A673 (cell line): ENCODE measurements at regions not wholly inside any gene's neighbourhood (a gene's known extent, or its start where the extent isn't known, plus 50 kb on each side); places are given as distances from the start of the nearest gene placed in this dataset.

ENCODE experiments used
- BruUV-seq: library from RNA; stranded (reverse); fragments of 400-500 nt; replicated peaks from 2 replicates; lab custom pipeline; 2021; lab: Mats Ljungman, UMichigan
- CTCF ChIA-PET: fragments of 300-600 bp; sonication (Branson Sonifier 250); formaldehyde crosslinking; loops from one replicate; lab custom pipeline; 2022; ENCODE audit warnings: antibody characterized with exemption; lab: Charles Lee
- POLR2A ChIA-PET: fragments of 300-600 bp; sonication (Branson Sonifier 250); formaldehyde crosslinking; loops from one replicate; lab custom pipeline; 2022; ENCODE audit warnings: antibody characterized with exemption; ENCODE audit not compliant: low non-redundant PET; lab: Charles Lee
- DNase-seq: peaks from one replicate; pipeline ENCODE4 v3.0.0-alpha.2; 2015; ENCODE audit warnings: low spot score
- H3K27ac ChIP-seq: fragments of 200-600 bp; sonication (generic); 2 replicates; pipeline ENCODE4 v1.5.1; 2016; ENCODE audit warnings: mixed run types, low read depth, mild to moderate bottlenecking, mixed read lengths, antibody characterized with exemption, low read length; ENCODE audit not compliant: poor library complexity, severe bottlenecking
- H3K27me3 ChIP-seq: fragments of 200-600 bp; sonication (generic); replicated peaks from 2 replicates; pipeline ENCODE4 v1.6.1; 2017; ENCODE audit warnings: mixed run types, low read depth, mild to moderate bottlenecking, mixed read lengths, antibody characterized with exemption, low read length; ENCODE audit not compliant: insufficient read depth, poor library complexity
- H3K36me3 ChIP-seq: fragments of 200-600 bp; sonication (generic); 2 replicates; pipeline ENCODE4 v1.6.1; 2016; ENCODE audit warnings: mixed run types, mild to moderate bottlenecking, mixed read lengths, antibody characterized with exemption, low read length; ENCODE audit not compliant: insufficient read depth, poor library complexity, severe bottlenecking
- H3K4me1 ChIP-seq: fragments of 200-600 bp; sonication (generic); 2 replicates; pipeline ENCODE4 v1.6.1; 2017; ENCODE audit warnings: mixed run types, mild to moderate bottlenecking, mixed read lengths, antibody characterized with exemption, low read length; ENCODE audit not compliant: insufficient read depth, poor library complexity, severe bottlenecking
- H3K4me3 ChIP-seq: fragments of 200-600 bp; sonication (generic); 2 replicates; pipeline ENCODE4 v1.5.1; 2016; ENCODE audit warnings: low read depth, mixed run types, mild to moderate bottlenecking, mixed read lengths, low read length; ENCODE audit not compliant: poor library complexity, severe bottlenecking
- H3K9me3 ChIP-seq: fragments of 200-600 bp; sonication (generic); 2 replicates; pipeline ENCODE4 v1.6.1; 2016; ENCODE audit warnings: mixed run types, low read depth, mild to moderate bottlenecking, mixed read lengths, antibody characterized with exemption, low read length; ENCODE audit not compliant: poor library complexity, severe bottlenecking
- EZH2 ChIP-seq: fragments of 200-600 bp; sonication (generic); IDR thresholded peaks from 2 replicates; pipeline ENCODE4 v1.6.1; 2017; ENCODE audit warnings: borderline replicate concordance, low read depth, mild to moderate bottlenecking, mixed read lengths, antibody characterized with exemption, low read length; ENCODE audit not compliant: poor library complexity, severe bottlenecking
- intact Hi-C: fragments of 100-400 bp; cut with micrococcal nuclease; formaldehyde crosslinking; loops from one replicate; pipeline ENCODE4 v1.10.0; 2022; ENCODE audit not compliant: unreplicated experiment
- TF ChIP-seq, protein P1 (sequence below): fragments of 300-800, 200-600 bp; sonication (generic); conservative IDR thresholded peaks from 2 replicates; pipeline ENCODE4 v1.5.1; 2017; ENCODE audit warnings: low read depth, mild to moderate bottlenecking, antibody characterized with exemption, low read length, moderate library complexity, mixed read lengths

DNA sequence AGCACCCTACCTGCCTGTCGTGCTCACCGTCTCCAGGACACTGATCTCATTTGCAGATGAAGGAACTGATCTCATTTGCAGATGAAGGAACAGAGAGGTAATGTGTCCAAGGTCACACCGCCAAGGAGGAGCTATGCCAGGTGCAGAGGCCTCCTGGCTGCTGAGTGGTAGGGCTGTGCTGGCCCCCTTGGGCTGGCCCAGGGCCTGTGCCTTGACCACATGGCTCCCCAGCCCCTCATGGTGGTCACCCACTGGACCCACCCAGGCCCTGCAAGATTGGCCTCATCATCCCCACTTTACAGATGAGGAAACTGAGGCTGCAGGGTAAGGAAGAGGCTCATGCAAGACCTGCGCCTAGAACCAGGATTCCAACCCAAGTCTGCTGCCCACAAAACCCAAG lies 628.3 kb downstream of the MATN1 start:
- DNase-seq, result no peak

DNA sequence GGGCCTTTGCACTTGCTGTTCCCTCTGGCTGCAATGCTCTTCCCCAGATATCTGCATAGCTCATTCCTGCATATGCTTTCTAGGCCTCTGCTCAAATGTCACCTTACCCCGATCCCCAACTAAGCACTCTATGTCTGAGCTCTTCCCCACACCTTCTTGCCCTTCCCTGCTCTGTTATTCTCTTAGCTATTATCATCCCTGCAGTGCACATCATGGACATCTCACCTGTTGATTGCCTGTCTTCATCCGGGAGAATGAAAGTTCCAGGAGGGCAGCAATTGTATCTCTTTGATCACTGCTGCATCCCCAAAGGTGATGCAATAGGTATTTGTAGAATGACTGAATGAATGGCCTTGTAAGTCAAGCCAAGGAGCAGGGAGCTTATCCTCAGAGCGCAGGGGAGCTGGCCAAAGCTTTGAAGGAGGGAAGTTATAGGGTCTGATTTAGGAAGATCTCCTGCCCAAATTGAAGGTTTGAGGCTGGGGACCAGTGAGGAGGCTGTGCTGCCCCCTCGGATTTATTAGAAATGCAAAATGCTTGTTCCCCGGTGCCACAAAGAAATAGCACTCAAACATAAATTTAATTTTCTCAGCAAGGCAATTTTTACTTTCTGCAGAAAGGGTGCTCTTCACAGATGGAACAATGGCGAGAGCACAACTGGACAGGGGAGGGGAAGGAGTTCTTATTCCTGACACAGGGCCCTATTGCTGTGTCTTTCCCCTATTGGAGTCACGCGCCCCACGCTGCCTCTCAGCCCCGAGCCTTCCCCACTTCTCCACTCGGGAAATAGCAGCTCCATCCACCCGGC lies 631.1 kb downstream of the MATN1 start:
- TF ChIP-seq, protein P1, sequence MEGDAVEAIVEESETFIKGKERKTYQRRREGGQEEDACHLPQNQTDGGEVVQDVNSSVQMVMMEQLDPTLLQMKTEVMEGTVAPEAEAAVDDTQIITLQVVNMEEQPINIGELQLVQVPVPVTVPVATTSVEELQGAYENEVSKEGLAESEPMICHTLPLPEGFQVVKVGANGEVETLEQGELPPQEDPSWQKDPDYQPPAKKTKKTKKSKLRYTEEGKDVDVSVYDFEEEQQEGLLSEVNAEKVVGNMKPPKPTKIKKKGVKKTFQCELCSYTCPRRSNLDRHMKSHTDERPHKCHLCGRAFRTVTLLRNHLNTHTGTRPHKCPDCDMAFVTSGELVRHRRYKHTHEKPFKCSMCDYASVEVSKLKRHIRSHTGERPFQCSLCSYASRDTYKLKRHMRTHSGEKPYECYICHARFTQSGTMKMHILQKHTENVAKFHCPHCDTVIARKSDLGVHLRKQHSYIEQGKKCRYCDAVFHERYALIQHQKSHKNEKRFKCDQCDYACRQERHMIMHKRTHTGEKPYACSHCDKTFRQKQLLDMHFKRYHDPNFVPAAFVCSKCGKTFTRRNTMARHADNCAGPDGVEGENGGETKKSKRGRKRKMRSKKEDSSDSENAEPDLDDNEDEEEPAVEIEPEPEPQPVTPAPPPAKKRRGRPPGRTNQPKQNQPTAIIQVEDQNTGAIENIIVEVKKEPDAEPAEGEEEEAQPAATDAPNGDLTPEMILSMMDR, result no peak
- TF ChIP-seq EZH2, result no peak
- DNase-seq, result no peak
- Histone ChIP-seq H3K27ac (no peak overlapping the region), H3K36me3 (no peaks in the 10 kb centered on the region), H3K4me1 (peaks cover 22% of the 10 kb centered on the region), H3K4me3 (no peak overlapping the region), H3K9me3 (peaks cover 23% of the 10 kb centered on the region), H3K27me3 (no peaks in the 10 kb centered on the region)
- POLR2A ChIA-PET, result no interaction called here
- CTCF ChIA-PET, result no interaction called here
- BruUV-seq, result no TSS peak
- intact Hi-C loops, result no loop called here

More for the DNA sequence above, 628.3 kb downstream of the MATN1 start:
- no TSS peak for BruUV-seq
- Histone ChIP-seq H3K4me1 (no peaks in the 10 kb centered on the region), H3K9me3 (peaks cover 23% of the 10 kb centered on the region), H3K27ac (no peak overlapping the region), H3K4me3 (no peak overlapping the region), H3K36me3 (no peaks in the 10 kb centered on the region), H3K27me3 (no peaks in the 10 kb centered on the region)
- ChIA-PET CTCF (no interaction called here), POLR2A (no interaction called here)
- intact Hi-C loops, result no loop called here
- no peak for TF ChIP-seq EZH2
- TF ChIP-seq, protein P1, result no peak

DNA sequence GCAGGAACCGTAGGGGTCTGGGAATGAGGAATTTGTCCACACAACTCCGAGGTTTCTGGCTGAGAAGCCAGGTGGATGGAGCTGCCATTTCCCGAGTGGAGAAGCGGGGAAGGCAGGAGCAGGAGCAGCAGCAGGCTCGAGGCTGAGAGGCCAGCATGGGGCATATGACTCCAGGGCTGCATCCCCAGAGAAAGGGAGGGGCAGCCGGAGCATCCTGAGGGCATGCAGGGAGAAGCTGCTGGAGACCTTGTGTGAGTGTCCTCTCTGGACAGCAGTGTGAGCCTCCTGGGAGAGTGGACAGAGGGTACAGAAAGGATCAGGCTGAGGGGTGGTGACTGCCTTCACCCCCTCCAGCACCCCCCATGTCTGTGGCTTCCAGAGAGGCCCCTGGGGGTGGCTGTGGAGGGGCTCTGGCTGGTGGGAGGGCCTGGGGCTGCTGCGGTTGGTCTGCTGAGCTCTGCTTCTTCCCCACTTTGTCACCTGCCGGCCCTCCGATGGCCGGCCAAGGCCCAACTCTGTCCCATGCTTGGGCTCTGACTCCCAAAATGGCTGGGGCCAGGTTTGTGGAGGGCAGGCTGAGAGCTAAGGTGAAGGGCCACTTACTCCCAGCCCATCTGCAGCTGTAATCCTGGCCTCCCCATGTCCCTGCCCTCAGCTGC lies 633.1 kb downstream of the MATN1 start:
- CTCF ChIA-PET, result no interaction called here

More for the DNA sequence above, 633.1 kb downstream of the MATN1 start:
- Histone ChIP-seq H3K4me3 (no peak overlapping the region), H3K9me3 (peaks cover 23% of the 10 kb centered on the region), H3K4me1 (peaks cover 33% of the 10 kb centered on the region), H3K27ac (no peak overlapping the region), H3K36me3 (no peaks in the 10 kb centered on the region), H3K27me3 (no peaks in the 10 kb centered on the region)
- POLR2A ChIA-PET, result no interaction called here
- no peak for DNase-seq
- intact Hi-C loops, result no loop called here
- TF ChIP-seq, protein P1, result no peak
- no peak for TF ChIP-seq EZH2
- BruUV-seq, result no TSS peak
